Right lobe of liver (tissue), 6 donors: ENCODE measurements at regions not wholly inside any gene's neighbourhood (a gene's known extent, or its start where the extent isn't known, plus 50 kb on each side); places are given as distances from the start of the nearest gene placed in this dataset.

Source experiments
- ATAC-seq, 4 donors: fragments of 200-7000 bp; cut with Tn5 transposase; one replicate each; pipeline ENCODE4 v1.9.1; 2020; ENCODE audit warnings: mild to moderate bottlenecking in 4 of 4, moderate library complexity in 4 of 4
- DNase-seq, 3 donors: peaks; one replicate each; pipeline ENCODE4 v3.0.0-alpha.2; 2020
- H3K27ac ChIP-seq, 3 donors: fragments of 200-600 bp; one replicate each; pipeline ENCODE4 v1.8.0; 2022
- H3K27me3 ChIP-seq, 2 donors: fragments of 200-600 bp; one replicate each; pipeline ENCODE4 v1.8.0; 2022
- H3K36me3 ChIP-seq, 4 donors: fragments of 200-600 bp; sonication (generic) in 1 of 4; one replicate each; pipeline versions ENCODE4 v1.5.1 to v1.8.0; 2017 to 2022; ENCODE audit warnings: control low read depth in 1 of 4
- H3K4me1 ChIP-seq, 4 donors: fragments of 200-600 bp; sonication (generic) in 1 of 4; one replicate each; pipeline versions ENCODE4 v1.5.1 to v1.8.0; 2017 to 2022; ENCODE audit warnings: control low read depth in 1 of 4
- H3K4me3 ChIP-seq, 3 donors: fragments of 200-600 bp; one replicate each; pipeline ENCODE4 v1.8.0; 2022
- H3K9me3 ChIP-seq, 4 donors: fragments of 200-600 bp; sonication (generic) in 1 of 4; one replicate each; pipeline versions ENCODE4 v1.5.1 to v1.8.0; 2017 to 2022; ENCODE audit warnings: control low read depth in 1 of 4
- CTCF ChIP-seq, 4 donors: fragments of 200-600 bp in 3 of 4; fragments of 450-650 bp in 1 of 4; IDR thresholded peaks; one replicate each; pipeline versions ENCODE4 v1.5.1 to v1.8.0; 2016 to 2022; ENCODE audit warnings: antibody characterized with exemption in 4 of 4, mild to moderate bottlenecking in 2 of 4
- POLR2A ChIP-seq: fragments of 450-650 bp; IDR thresholded peaks from one replicate; pipeline ENCODE4 v1.6.1; 2017; ENCODE audit warnings: antibody characterized with exemption, mild to moderate bottlenecking
- WGBS: methylation state at CpG from one replicate; pipeline ENCODE4 v1.1.6; 2018; ENCODE audit warnings: low coverage, low lambda C conversion rate; ENCODE audit not compliant: insufficient coverage; ENCODE audit errors: missing lambda C conversion rate; 5-methylcytosine and 5-hydroxymethylcytosine counted together
- intact Hi-C, 2 donors: fragments of 100-400 bp; cut with DNase I; formaldehyde crosslinking; loops; one replicate each; pipeline versions ENCODE4 v1.11.2 to v1.14.1; 2022
- donor health status: DM: no; HTN: yes; CAD: no.
- donor health status: DM: no; HTN: no; CAD: no.
- donor health status: DM: no; HTN: no; CAD: no.
- donor health status: DM: no; HTN: yes; CAD: no.
- donor health status: DM: no; HTN: yes; CAD: no.

- H3K9me3 ChIP-seq = no peaks in the 10 kb centered on the region
- no peak overlapping the region for H3K4me3 ChIP-seq
- no peaks in the 10 kb centered on the region for H3K4me1 ChIP-seq
- WGBS = 47% methylated on average over 6 of the region's 7 CpGs
- H3K36me3 ChIP-seq = no peaks in the 10 kb centered on the region
- H3K27me3 ChIP-seq = no peaks in the 10 kb centered on the region
- intact Hi-C loops = no loop called here
- ATAC-seq = no peak
- H3K27ac ChIP-seq = no peak overlapping the region
- TF ChIP-seq CTCF (IDR thresholded peaks at IDR 0.05) (no peak), POLR2A (no peak)
- DNase-seq = no peak
Measured at GRCh38 chr5:2549900-2550299, 201.6 kb downstream of the IRX2 start.

DNA sequence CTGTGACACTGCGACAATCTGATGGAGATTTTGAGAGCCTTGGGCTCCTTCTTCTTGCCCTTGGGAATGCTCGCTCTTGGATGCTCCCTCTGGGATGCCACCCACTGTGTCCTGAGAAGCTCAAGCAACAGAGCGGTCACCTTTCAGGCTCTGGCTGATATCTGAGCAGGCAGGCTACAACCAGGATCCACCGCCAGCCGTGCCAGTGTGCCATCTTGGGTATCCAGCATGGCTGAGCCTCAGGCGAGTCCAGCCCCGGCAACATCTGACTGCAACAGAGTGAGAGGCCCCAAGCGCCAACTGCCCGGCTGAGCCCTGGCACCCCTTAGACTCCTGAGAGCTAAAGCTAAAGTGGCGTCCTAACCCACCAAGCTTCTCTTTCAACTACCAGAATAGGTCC is 202.1 kb downstream of the IRX2 start:
- Histone ChIP-seq H3K27me3 (no peaks in the 10 kb centered on the region), H3K4me1 (no peaks in the 10 kb centered on the region), H3K36me3 (no peaks in the 10 kb centered on the region), H3K4me3 (no peak overlapping the region), H3K27ac (no peak overlapping the region), H3K9me3 (no peaks in the 10 kb centered on the region)
- ATAC-seq (no peak), DNase-seq (no peak)
- WGBS = no CpG with 5 or more reads among the region's 10 CpGs
- TF ChIP-seq POLR2A (no peak), CTCF (IDR thresholded peaks at IDR 0.05) (no peak)
- intact Hi-C loops = no loop called here

DNA sequence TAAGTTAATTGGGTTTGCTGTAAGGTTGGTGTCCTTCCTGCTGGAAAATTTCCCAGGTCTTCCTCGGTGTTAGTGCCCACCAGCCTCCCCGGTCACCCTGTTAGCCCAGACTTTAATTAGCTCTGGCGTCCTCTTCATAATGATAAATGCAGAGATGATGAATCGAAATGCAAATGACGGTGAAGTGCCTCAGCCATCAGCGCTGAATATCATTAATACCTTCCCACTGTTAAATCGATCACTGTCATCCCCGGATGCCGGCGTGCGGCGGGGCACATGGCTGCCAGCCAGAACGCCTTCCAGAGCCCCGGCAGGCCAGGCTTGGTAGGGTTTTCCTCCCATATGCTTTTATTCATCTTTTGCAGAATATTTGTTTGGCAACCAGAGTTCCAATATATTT is 204.5 kb downstream of the IRX2 start:
- DNase-seq (no peak), ATAC-seq (no peak)
- Histone ChIP-seq H3K4me3 (no peak overlapping the region), H3K9me3 (no peaks in the 10 kb centered on the region), H3K27me3 (no peaks in the 10 kb centered on the region), H3K36me3 (no peaks in the 10 kb centered on the region), H3K4me1 (no peaks in the 10 kb centered on the region), H3K27ac (no peak overlapping the region)
- 81% methylated on average over 12 of the region's 14 CpGs for WGBS
- intact Hi-C loops = no loop called here
- TF ChIP-seq CTCF (IDR thresholded peaks at IDR 0.05) = no peak
- TF ChIP-seq POLR2A = no peak

DNA sequence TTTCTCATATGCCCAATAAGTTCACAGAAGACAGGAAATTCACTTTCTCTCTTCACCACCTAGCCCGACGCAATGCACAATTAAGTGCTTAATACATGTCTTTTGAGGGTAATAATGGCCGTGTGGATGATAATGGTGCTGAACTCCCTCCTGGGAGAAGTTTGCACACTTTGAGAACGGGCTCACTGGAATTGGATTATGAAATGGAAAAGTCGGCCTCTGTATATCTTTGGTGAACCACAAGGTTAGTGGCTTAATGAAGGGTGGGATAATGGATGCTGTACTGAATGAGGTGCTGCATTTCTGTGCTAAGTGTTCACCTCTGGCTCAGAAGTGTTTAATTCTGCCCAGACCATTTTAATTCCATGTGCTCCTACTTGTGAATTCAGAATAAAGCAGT is 207.5 kb downstream of the IRX2 start:
- intact Hi-C loops = no loop called here
- TF ChIP-seq CTCF (IDR thresholded peaks at IDR 0.05) (no peak), POLR2A (no peak)
- ATAC-seq = no peak

GRCh38 chr5:2542821-2543220 is 208.7 kb downstream of the IRX2 start:
- H3K4me1 ChIP-seq = no peaks in the 10 kb centered on the region
- DNase-seq = no peak
- ATAC-seq = no peak
- intact Hi-C loops = no loop called here
- no peak overlapping the region for H3K4me3 ChIP-seq
- H3K36me3 ChIP-seq = no peaks in the 10 kb centered on the region
- H3K27me3 ChIP-seq = no peaks in the 10 kb centered on the region
- no peaks in the 10 kb centered on the region for H3K9me3 ChIP-seq
- TF ChIP-seq POLR2A (no peak), CTCF (IDR thresholded peaks at IDR 0.05) (no peak)
- no peak overlapping the region for H3K27ac ChIP-seq
- WGBS = 57% methylated on average over 2 of the region's 8 CpGs

More for the DNA sequence above, 207.5 kb downstream of the IRX2 start:
- no peaks in the 10 kb centered on the region for H3K27me3 ChIP-seq
- no peaks in the 10 kb centered on the region for H3K9me3 ChIP-seq
- no peaks in the 10 kb centered on the region for H3K4me1 ChIP-seq
- DNase-seq = no peak
- no peak overlapping the region for H3K27ac ChIP-seq
- H3K4me3 ChIP-seq = no peak overlapping the region
- WGBS = 56% methylated on average over 5 of the region's 5 CpGs
- H3K36me3 ChIP-seq = no peaks in the 10 kb centered on the region
